GM19023 (cell line): ENCODE measurements at regions not wholly inside any gene's neighbourhood (a gene's known extent, or its start where the extent isn't known, plus 50 kb on each side); places are given as distances from the start of the nearest gene placed in this dataset.

Source experiments
- ATAC-seq: cut with Tn5 transposase; IDR thresholded peaks from one replicate; pipeline ENCODE4 v1.9.1; 2021; ENCODE audit warnings: mild to moderate bottlenecking, moderate library complexity; ENCODE audit not compliant: unreplicated experiment

DNA sequence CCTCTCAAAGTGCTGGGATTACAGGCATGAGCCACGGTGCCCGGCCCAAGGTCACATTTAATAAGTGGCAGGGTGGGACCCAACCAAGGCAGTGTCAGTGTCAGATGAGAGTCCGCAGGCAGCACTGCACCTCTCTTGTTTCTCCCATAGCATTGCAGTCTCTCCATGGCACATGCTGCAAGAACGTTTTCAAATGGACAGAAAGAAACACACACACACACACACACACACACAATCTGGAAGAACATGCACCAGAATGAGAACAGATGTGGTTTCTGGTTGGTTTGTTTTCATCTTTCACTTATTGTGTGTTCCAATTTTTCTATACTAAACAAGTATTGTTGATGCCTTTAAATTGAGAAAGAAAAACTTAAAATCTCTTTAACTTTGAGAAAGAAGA lies 126.5 kb downstream of the SYF2 start:
- no peak for ATAC-seq

DNA sequence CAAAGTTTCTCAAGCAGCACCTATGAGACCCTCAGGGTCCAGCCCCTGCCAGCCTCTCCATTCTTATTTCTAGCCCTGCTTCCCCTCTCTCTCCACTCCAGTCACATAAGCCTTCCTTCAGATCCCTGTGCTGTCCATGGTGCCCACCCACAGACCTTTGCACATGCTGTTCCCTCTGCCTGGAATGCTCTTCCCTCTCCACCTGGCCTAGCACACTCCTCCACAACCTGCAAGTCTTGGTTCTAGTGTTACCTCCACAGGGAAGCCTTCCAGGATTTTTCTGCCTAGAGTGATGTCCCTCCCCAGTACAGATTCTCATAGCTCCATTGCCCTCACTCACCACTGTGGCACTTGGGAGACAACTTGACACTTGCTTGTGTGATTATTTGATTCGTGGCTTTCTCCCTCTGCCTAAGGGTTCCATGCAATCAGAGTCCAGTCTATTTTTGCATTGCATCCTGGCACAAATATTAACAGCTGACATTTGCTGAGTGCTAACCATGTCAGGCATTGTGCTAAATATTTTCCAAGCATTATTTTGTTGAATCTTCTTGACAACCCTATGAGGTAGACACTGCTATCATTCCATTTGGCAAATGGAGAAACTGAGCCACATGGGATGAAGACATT lies 127.3 kb downstream of the SYF2 start:
- ATAC-seq = no peak

DNA sequence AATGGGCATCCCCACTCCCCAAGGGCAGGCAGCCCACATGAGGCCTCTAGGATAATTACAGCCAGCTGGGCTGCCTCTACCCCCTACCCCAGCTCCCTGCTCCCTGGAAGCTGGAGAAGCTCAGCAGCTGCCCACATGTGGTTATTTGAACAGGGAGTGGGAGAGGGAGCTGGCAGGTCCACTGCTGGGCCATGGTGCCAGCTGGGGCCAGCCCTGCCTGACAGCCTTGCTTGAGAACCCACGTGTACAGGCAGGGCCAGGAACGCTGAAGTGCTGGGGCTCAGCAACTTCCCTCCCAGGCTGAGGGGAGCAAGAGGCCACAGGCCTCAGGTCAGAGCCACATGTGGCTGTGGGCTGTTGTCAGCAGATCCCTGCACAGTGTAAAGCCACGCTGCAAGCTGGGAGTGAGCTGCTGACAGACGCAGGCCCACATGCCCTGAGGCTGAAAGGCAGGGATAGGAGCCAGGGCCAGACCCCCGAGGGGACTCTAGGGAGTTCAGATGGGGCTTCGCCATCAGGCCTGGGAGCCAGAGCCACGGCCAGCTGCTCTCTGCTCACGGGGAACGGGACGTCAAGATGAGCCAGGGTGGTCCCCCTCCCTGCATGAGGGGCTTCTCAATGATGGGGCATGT lies 129.0 kb downstream of the SYF2 start:
- no peak for ATAC-seq

DNA sequence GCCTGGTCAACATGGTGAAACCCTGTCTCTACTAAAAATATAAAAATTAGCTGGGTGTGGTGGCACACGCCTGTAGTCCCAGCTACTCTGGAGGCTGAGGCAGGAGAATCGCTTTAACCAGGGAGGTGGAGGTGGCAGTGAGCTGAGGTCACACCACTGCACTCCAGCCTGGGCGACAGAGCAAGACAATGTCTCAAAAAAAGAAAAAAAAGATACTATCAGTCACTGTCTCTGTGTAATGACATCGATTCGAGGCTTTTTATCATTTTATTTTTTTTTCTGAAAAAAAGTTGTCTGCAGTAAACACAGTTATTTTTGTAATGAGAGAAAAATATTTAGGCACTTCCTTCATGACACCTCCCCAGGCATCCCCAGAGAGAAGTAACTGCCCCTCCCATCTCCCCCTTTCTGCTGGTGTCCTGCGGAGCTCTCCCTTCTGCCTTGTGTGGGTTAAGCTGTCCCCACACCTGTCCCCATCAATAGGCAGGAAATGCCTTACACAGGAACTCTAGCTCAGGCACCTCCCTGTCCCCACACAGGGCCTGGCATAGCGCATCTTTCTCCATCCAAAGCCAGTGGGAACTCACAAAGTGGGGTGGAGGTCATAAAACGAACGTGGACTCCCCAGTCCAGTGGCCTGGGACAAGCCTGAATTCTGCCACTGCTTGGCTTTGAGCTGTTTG lies 132.0 kb downstream of the SYF2 start:
- ATAC-seq = no peak

DNA sequence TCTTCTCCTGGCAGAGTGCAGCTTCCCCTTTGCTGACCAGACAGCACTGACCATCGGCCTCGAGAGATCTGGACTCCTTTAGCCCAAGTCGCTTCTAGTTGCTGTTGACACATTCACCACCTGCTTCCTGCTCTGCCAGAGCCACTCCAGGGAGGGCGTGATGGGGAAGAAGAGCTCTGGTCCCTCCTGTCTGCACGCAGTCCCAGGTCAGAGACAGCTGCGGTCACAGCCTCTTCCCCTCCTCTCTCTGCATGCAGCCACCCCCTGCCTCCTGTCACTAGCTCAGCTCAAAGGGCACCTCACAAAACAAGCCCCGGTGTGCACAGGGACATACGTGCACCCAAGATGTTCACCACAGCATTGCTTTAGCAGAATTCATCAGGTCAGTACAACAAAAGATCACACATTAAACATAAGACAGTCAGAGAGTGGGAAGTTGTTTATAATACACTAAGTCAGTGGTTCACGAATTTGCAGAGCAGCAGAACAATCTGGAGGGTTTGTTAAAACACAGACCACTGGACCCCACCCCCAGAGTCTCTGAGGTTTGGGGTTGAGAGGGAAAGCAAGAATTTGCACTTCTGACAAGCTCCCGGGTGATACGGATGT lies 132.9 kb downstream of the SYF2 start:
- ATAC-seq = no peak

DNA sequence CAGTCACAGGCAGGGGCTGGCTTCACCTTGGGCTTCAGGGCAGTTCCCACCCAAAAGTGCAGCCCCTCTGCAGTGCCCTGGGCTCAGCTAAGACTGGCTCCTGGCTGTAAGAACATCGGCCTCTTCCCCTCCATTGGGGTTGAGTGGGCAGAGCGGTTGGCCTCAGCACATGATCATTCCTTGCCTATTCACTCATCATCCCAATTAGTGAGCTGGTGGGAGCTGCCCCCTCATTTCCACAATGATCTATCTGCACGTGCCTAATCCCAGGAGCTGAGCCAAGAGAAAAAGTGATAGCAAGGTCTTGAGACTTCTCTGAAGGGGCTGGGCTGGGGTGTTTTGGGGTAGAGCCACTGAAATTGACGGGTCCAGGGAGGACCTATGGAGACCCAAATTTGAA lies 133.6 kb downstream of the SYF2 start:
- no peak for ATAC-seq

DNA sequence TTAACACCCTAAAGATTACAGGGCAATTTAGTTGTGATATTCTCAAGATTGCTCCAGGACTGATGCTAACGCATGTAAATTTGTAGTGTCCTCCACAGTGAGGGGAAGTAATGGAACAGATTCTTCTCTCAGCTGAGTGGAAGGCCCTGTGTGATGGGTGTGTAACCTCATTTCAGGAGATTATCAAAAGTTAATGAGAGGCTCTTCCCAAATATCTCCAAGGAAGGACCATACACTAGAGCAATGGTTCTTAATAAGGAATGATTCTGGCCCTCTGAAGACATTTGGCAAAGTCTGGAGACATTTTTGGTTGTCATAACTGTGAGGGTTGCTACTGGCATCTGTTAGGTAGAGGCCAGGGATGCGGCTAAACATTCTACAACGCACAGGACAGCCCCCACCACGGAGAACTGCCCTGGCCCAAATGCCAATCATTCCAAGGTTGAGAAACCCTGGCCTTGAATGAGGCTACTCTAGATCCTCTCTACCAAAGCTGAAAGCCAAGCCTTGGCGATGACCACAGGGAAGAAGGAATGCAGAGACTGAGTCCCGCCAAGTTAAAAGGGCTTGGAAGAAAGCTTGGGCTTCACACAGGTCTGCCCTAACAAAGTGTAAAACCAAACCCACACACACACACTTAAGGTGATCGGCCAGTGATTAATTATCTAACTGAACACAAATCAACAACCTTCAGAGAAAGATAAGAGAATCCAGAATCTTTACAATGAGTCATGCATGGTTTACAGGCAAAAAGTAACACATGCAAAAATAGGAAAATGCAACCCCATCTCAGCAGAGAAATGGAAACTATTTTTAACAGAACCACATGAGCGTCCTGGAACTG lies 135.8 kb downstream of the SYF2 start:
- no peak for ATAC-seq

DNA sequence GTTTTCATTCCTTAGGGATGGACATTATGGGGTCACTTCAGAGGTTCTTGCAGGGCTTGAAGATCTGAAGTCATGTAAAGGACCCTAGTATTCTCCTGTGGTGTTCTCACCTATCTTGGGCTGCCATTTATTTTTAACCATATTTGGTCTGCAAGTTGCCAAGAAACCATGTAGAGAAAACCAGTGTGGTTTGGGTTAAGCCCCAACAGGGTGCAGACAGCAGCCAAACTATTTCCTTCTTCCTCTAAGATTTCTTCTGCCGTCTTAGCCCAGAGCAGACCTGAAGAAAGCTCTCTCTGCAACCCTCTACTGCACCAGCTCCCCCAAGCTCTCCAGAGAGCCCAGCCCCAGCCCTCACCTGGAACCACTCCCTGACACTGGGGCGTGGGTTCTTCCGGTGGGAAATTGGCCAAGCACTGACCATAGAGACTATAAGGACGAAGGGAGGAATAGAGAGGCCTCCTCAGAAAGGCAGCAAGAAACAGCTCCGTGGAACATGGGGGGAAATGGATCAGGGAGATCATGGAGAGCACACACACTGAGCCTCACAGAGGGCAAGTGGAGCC lies 136.6 kb downstream of the SYF2 start:
- ATAC-seq = no peak

DNA sequence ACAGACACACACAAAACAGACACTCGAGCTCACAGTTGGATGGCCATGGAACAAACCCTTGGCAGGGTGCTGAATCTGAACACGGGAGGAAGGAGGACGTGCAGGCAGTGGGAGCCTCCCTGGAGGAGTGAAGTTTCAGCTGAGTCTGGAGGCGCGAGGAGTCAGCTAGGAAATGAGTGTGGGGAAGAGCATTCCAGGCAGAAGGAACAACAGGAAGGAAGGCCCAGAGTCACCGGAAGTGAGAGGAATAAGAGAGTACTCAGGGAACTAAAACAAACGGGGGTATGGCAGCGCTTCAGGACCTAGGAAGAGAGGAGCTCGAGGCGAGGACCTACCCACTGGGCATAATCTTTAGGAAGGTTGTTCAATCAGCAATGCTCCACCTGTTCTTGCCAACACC lies 137.3 kb downstream of the SYF2 start:
- no peak for ATAC-seq

DNA sequence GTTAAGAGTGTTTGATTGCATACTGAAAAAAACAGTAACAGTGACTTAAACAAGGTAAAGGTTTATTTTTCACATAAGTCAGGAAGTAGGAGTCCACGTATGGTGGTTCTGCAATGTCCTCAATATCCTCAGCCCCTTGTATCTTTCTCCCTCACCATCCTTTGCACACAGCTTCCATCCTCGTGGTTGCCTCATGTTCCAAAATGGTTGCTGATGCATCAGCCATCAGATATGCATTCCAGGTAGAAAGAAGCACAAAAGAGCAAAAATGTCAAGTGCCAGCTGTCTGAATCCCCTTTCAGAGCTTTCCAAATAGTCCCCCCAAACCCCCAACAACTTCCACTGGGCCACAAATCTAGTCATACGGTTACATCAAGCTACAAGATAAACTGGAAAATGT lies 138.1 kb downstream of the SYF2 start:
- no peak for ATAC-seq

DNA sequence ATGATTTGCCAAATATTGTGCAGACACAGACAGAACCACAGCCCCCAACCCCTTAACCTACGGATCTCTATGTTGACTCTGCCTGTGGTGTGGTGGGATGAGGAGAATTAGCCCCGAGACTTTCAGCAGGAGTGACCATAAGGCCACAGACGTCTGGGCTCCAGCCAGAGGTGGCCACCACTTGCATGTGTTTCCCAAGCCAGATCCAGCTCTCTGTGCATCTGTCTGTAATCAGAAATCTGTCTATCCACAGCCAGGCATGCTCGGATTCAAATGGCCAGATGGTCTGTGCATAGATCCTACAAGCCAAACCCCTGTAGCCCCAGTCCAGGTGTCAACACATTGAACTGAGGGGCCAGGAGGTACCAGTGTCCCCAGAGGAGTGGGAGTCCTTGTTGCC lies 140.6 kb downstream of the SYF2 start:
- ATAC-seq = no peak

DNA sequence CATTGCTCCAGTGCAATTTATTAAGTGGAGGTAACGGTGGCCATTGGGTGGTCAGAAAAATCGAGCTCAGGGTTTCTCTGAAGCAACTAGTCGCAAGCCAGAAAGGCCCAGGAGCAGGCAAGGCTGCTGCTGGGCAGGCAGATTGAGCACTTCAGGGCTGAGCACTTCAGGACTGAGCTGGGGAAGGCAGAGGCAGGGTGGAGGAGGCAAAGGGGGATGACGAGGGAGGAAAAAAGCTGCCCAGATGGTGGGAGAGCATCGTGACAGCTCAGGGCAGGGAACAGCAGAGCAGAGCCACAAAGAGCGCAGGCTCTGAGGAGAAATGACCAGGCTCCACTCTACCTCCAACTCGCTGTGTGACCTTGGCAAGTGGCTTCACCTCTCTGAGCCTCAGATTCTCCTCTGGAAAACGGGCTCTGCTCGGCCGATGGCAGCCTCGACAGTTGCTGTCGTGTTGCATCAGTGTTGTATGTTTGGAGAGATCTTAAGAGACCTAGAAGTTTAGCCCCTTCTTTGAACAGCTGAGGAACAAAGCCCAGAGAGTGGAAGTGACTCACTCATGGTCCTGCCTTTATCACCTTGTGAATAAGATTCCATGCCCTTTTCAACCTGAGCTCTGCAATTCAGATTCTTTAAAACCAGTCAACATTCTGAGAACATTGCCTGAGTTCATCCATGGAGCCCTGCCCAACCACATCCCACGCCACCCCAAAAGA lies 141.4 kb downstream of the SYF2 start:
- no peak for ATAC-seq

DNA sequence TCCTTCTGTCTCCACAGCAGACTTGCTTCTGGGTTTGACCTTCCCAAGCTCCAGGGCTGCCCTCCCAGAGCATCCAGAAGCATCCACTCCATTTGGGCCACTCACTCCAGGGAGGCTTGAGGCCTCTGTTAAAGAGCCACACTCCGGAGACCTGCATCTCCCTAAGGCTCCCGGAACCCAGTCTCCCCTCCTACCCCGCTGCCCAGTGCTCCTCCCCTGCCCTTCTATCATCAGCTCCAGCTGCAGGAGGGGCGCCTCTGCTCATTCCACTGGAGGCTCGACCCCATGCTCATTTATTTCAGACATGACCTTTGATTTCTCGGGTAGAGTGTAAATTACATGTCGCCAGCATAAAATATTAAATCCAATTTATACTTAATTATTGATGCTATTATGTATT lies 142.5 kb downstream of the SYF2 start:
- ATAC-seq = no peak

DNA sequence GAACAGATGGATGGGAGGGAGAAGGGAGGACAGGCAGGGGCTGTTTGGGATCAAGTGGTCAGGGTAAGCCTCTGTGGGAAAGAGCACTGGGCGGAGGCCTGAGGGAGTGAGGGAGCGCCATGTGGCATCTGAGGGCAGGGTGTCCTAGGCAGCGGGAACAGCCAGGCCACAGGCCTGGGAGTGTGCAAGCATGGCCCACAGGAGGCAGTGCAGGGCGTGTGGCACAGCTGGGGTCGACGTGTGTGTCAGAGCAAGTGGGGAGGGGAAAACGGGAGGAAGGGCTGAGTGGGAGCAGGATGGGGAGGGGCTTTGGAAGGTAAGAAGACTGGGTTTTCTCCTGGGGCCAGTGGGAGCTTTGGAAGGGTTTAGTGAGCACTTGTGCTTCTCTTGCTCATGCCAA lies 143.4 kb downstream of the SYF2 start:
- no peak for ATAC-seq

DNA sequence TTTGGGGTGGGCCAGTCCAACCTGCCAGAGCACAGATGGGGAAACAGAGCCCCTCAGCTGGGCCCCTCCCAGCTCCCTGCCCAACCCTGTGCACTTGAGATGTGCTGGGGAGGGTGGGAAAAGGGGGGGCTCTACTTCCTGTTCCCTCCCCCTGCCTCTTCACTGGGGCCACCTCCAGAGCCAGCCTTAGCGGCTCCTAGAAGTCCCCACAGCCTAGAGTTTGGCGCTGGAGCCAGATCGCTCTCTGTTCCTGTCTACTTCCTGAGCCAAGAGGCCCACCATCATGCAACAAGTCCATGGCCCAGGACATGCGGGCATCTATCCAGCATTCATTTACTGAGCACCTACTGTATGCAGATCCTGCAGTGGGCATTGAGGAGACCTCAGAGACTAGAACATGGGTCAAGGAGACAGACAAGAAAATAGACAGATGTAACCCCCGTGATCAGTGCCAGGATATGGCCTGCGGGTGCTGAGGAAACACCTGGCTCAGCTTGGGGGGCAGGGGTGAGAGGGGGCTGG lies 144.1 kb downstream of the SYF2 start:
- no peak for ATAC-seq

DNA sequence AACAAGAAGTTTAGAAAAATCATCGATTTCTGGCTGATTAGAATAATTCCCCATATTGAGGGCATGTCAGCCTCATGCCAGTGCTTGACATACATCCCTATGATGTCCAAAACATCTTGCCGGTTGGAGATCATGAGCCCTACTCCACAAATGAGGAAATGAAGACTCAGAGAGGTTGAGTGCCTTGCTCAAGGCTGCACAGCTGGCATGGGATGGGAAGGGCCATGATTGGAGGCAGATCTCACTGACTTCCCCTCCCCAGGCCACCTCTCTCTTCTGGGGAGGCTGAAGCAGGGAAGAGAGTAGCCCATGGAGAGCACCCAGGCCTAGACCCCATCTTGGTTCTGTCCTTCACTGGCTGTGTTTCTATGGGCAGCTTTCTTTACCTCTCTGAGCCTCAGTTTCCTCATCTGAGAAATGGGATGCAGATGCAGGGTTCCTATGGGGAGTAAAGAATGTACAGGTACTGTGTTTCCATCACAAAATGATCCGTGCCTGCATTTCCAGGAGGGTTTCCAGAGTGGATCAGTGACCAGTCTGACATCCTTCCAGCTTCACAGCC lies 145.7 kb downstream of the SYF2 start:
- no peak for ATAC-seq

DNA sequence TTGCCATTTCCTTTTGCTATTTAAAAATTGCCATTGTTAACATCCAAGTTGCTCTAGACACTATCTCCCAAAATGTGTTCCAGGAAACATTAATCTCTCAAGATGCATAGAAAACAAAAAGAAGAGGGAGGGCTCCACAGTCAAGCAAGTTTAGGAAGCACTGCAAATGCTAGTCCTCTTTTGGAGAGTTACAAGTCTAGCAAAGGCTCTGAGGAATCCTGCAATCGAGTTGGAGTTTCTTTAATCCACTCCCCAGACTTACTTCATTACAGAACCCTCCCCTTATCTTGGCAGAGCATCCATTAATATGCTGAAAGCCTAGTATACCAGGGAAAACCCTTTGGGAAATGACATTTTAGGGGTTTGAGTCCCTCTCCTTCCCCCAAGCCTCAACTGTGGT lies 147.9 kb downstream of the SYF2 start:
- no peak for ATAC-seq

DNA sequence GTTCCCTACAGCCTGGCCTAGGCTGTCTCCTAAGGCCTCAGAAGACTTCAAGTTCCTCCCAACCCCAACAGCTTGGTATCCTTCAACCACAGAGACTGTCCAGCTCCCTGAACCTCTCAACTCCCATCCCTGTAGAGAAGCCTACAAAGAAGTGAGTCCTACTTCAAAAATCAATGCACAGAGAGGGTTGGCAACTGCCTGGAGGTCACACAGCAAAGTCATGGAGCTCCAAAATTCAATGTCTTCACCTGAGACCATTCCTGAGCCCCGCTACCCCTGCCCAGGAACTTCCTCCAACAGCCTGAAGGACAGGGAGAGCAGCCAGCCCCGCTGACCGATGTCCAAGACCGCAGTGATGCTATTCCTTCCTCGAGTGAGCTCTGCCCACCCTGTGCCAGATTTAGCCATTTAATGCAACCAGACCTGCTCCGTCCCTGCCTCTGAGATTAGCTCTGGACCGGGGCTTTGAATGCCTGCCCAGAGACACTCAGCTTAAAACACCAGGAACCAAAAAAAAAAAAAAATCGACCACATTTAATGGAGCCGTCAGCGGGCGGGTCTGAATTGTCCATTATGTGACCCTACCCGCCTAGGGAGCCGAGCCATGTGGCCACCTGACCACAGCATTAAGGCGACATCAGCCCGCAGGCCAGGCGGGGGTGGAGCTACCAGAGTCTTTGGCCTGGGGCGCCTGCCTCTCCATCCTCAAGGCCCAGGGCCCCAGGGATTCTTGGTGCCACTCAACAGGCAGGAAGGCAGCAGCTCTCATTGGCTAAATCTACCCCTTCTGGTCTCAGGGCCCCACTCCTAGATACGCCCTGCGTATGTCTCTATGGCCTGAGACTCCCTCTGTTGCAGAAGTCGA lies 148.6 kb downstream of the SYF2 start:
- no peak for ATAC-seq

DNA sequence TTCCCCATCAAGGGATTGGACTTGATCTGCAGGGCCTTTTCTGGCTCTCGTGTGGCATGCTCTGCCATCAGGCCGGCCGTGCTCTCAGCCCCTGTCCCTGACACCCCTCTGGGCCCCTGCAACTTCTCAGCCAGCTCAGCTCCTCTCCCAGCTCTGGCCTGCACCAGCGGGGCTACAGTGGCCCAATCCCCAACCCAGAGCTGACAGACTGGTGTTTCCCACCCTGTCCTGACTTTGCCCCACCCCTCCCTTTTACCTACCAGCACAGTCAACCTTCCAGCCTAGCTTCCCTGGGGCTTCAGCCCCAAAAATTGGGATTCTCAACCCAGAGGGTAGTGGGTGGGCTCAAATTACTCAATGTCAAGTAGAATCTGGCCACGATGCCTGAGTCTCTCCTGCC lies 149.3 kb downstream of the SYF2 start:
- no peak for ATAC-seq
